ENCODE measurements at regions not wholly inside any gene's neighbourhood (a gene's known extent, or its start where the extent isn't known, plus 50 kb on each side); places are given as distances from the start of the nearest gene placed in this dataset.

GRCh38 chr3:3745693-3746092, 53.5 kb upstream of the LRRN1 start:
- no peak for DNase-seq

- DNase-seq: no peak
Observed at GRCh38 chr3:3744826-3745225, 54.4 kb upstream of the LRRN1 start.

DNA sequence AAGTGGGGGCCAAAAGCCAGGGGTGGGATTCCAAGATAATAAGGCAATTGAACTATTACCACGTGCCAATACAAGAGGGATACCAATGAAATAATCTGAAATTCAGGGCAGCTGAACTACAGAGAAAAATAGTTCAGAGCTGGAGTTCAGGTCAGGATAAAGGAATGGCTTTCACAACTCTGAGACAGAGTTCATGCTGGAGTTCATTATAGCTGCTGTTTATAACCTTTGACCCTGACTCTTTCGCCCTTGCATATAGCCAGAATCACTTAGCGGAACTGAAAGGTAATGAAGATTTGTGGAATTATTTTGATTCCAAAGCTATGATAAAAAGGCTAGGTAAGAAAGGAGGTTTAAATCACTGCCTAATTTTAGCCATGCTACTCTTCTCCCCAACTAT, 55.5 kb upstream of the LRRN1 start:
- DNase-seq: no peak

DNA sequence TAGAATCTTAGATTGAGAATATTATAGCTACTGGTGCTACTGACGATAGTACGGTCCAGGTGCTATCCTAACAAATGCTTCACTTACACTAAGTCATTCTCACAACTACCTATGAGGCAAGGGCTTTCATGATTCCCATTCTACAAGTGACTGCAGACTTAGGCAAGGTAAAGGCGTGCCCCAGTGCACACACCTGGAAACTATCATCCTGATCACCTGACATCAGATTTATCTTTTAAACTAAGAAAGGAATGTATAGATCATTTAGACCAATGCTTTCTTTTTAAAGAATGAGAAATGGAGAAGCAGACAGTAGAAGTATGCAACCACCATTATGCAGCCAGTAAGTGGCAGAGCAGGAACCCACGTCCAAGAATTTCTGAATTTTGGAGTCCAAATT, 59.2 kb upstream of the LRRN1 start:
- no peak for DNase-seq

DNA sequence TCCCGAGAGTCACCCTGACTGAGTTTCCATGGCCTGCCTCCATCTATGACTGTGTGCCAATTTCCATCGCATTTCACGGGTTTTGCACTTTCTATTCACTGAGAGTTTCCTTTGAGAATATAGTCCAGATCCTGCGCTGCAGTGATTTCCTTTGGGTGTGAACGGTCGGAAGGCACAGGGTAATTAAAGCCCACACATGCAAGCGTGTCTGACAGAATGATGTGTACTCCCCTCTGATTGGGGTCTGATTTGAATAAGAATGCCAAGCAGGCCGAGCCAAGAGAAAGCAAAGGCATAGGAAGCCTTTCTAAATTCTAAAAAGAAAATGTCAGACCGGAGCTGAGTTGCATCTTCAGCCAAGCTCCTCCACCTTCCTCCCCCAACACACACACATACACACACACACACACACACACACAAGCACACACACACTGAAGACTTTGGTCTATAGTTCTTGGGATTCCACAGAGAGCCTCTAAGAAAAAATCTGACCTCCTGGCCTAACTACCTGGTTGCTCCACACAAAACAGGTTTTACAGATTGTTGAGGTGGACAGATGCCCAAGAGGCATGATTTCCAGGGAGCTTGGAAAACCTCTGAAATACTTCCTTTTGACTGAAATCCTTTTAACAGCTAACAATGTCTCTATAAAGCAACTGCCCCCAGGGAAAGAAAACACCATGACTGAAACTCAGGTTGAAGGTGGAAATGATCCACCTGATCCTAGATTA, 59.7 kb upstream of the LRRN1 start:
- no peak for DNase-seq

DNA sequence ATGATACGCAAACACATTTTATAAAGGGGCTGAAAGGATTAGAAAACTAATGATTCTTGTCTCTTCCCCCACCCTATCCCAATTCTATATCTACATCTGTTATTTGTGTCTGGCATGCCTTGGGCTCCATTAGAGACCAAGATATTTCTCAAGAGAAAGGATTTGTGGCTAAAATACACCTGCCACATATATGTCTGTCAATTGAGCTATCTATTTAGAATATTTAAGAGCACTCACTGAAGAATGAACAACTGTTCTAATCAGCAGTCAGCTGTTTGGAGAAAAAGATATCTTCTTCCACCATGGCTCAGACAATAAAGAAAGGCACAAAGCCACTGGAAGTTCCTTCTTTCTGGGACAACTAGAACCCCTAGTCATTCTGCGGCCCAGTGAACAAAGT, 61.7 kb upstream of the LRRN1 start:
- DNase-seq: no peak

GRCh38 chr3:3735919-3736318, 63.3 kb upstream of the LRRN1 start:
- DNase-seq: no peak

- no peak for DNase-seq
Observed at GRCh38 chr3:3734881-3735280, 64.3 kb upstream of the LRRN1 start.

DNA sequence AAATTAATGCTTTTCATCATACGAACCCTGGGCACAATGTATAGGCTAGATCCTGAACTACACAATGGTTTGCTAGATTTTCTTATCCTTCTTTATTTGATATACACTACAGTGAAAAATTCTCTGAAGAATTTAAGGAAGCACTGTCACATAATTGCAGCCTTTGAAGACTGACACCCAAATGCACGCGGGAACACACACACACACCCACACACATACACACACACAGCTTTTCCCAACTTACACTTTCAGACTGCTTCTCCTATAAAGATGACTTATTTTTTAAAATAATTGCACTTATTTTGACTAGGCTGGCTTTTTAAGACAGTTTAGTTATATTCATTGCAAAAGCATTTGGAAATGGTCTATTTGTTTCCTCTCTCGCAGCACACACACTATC, 70.0 kb upstream of the LRRN1 start:
- DNase-seq: no peak

- no peak for DNase-seq
Observed at GRCh38 chr3:3726549-3726948, 72.7 kb upstream of the LRRN1 start.

DNA sequence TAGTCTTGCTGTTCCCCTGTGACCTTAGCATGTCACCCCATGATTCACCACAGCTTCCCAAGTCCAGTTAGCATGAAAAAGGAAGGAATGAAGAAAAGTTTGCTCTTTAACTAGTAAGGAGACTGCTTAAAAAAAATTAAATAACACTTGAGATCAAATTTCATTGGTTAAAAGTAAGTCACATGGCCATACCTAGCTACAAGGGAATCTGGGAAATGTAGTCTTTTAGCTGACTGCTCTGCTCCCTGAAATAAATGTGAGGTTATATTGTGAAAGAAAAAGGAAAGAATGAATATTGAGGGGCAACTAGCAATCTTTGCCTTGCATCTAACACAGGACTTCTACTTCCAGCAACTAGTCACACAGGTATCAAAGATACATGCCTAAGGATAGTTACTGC, 84.7 kb upstream of the LRRN1 start:
- DNase-seq: no peak

DNA sequence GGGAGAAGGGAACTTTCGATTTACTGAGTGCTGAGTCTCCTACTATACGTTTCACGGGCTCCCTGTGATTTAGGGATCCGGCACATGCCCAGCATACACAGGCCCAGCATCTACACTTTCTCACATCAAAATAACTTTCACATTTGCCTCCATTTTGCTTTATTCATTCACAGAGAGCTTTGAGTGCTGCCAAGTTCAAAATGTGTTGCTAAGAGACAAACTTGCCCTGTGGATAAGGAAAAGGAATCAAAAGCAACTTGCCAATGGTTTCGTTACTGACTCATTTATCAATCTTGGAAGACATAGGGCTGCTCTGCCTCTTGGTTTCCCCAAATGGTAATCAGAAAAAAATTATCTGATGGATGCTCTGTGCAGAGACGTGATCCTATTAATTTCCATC, 86.3 kb upstream of the LRRN1 start:
- no peak for DNase-seq

DNA sequence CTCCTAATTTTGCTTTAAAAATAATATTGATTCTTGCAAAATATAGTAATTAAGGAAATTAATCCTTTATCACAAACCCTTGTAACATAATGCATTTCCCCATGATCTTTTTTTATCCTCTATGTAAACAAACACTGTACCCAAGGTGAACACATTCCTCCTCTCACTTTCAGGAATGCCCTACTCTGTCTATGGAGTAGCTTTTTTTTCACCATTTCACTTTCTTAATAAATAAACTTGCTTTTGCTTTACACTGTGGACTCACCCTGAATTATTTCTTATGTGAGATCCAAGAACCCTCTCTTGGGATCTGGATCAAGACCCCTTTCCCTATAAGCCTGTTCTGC, 90.5 kb upstream of the LRRN1 start:
- DNase-seq: no peak

GRCh38 chr3:3707858-3708768, 91.1 kb upstream of the LRRN1 start:
- no peak for DNase-seq

GRCh38 chr3:3705090-3705775, 94.0 kb upstream of the LRRN1 start:
- no peak for DNase-seq

DNA sequence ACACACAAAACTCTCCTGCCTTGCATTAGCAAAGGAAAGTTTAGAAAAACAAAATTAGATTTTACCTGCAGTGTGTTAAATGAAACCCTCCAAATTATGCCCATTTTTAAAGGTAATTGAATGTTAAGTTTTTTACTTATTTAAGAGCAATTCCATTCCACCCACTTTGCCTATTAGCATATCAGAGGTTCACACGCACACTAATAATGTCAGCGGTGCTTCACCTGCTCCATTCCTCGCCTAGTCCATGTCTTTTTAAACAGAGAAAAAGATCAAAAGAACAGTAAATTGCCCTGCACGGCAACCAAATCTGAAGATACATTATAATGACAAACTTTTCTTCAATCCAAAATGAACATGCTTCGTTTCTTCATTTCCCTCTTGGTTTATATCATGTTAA, 97.3 kb upstream of the LRRN1 start:
- no peak for DNase-seq

DNA sequence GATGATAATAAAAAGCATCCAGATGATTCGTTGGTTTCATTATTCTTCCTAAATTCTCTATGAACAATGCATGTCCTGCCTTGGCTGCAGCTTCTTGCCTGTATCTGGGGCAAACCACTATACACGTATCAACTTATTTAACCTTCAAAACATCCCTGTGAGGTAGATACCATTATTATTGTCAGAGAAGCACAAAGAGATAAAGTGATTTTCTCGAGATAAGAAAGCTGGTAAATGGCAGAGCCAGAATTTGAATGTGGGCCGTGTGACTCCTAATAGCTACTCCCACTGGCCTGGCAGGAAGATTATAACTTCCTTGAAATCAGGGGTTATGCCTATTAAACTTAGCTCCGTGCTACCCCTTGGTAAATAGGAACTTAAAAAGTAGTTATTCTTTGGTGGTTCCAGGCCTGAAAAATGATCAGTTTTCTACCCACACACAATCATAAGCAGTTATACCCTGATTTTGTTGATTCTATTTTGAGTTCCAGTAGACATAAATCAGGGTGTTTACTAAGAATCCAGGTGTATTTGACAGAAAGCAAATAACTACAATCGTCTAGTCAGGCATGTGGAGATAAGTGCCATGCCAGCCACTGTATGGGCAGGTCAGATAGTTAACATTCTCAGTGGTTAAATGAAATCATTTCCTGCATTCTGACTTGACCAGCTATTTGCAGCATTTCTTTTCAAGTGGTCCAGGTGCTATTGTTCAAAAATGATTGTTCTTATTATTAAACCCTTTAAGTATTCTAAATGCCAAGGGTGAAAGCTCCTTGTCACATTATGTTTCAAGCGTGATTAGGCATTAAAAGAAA, 99.2 kb upstream of the LRRN1 start:
- DNase-seq: no peak

DNA sequence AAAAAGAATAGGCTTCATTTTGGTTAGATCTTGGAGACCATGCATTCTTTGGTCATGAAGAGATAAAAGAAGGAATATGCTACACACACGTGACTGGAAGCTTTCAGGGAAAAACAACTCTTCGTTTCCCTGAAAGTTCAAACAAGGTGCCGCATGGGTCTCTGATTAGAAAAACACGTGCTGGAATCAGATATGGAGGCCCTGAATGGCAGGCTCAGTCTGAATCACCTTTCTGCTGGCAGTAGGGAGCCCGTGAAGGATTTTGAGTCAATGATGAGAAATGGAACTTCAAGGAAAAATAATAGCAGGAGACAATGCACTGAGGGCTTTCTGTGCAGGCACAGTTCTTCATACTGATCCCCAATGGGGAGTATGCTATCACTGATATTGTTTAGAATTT, 99.8 kb upstream of the LRRN1 start:
- DNase-seq: no peak

GRCh38 chr3:3696345-3696744, 102.9 kb upstream of the LRRN1 start:
- DNase-seq: no peak

- no peak for DNase-seq
Observed at GRCh38 chr3:3693593-3693992, 105.6 kb upstream of the LRRN1 start.

GRCh38 chr3:3689601-3690375, 109.4 kb upstream of the LRRN1 start:
- no peak for DNase-seq
